ENCODE measurements at regions not wholly inside any gene's neighbourhood (a gene's known extent, or its start where the extent isn't known, plus 50 kb on each side); places are given as distances from the start of the nearest gene placed in this dataset.
A peak's percentile ranks its signal among the peaks of the same experiment; 100 is the strongest.

DNA sequence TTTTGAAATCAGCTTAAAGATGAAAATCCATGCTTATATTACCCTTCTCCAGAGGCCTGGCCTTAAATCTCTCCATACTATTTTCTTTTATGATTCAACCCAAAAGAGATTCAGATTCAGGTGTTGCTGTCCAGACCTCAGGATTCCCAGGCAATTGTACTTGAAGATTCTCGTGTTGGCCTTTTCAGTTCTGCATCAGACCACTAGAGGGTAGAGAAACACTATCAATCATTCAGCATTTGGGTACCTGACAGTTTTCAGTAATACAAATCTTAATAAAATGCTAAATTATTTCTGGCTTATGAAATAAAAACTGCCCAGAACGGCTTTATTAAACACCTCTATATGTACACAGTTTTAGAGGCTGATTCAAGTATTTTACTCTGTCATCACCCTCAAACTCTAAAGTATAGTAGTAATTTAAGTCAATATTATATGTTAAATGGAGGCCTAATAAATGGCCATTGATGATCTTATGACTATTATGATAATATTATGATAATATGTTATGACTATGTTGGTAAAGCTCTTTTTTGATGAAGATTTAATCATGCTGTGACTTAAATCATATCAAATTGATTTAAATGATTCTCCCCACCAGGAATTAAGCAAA, 301.1 kb downstream of the DUSP6 start:
- no peaks in the 10 kb centered on the region for H3K27me3 Mint-ChIP-seq (ENCODE audit: low read depth)
- peaks cover 32% of the 10 kb centered on the region for H3K4me1 Mint-ChIP-seq (ENCODE audit: low read depth)
- peaks cover 31% of the 10 kb centered on the region for H3K36me3 Mint-ChIP-seq (ENCODE audit: low read depth)
- ATAC-seq, result peak; percentile 77
- H3K9me3 Mint-ChIP-seq (ENCODE audit: insufficient read depth), result peaks cover 22% of the 10 kb centered on the region
- CTCF ChIA-PET, result interaction anchor here (0.6 to 4.8 kb wide), 19 partner anchors 9 to 477 kb away, joined by 3 to 47 read pairs (median 4); partner anchors contain the start of genes DUSP6 and GALNT4
- no peak overlapping the region for H3K4me3 Mint-ChIP-seq
- POLR2A ChIA-PET, result interaction anchor here (0.7 kb wide), 1 partner anchor 194 kb away, joined by 3 read pairs; no protein-coding TSS in a partner anchor
- DNase-seq, result peak; percentile 55
- H3K27ac Mint-ChIP-seq, result no peak overlapping the region

DNA sequence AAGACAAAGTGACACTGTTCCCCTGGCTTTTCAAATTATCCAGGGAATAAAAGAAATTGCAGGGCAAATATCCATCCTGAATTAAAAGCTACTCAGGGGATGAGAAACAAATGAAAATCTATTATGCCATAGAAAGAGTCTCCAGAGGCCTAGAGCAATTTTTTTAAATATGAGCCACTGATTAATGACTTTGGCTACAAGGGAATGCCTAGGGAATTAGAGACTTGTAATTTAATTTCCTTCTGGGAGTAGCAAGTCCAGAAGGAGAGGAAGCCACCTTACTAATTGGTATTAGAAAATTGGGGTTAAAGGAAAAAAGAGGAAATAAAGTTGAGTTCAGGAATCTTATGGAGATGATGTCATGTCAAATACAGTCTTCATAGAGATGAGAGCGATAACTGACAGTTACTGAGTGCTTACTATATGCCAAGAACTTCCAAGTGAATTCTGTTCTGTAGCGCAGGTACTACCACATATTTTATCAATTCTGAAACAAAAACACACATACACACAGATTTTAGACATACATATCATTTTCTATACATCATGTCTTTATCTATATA, 304.4 kb downstream of the DUSP6 start:
- H3K4me3 Mint-ChIP-seq, result no peak overlapping the region
- no peak overlapping the region for H3K27ac Mint-ChIP-seq
- ChIA-PET POLR2A (no interaction called here), CTCF (interaction anchor here (0.8 to 2.6 kb wide), 5 partner anchors 29 to 478 kb away, joined by 3 to 11 read pairs (median 8); partner anchors contain the start of gene POC1B)
- peaks cover 26% of the 10 kb centered on the region for H3K36me3 Mint-ChIP-seq (ENCODE audit: low read depth)
- H3K4me1 Mint-ChIP-seq (ENCODE audit: low read depth), result peaks cover 39% of the 10 kb centered on the region
- DNase-seq (no peak), ATAC-seq (no peak)
- no peaks in the 10 kb centered on the region for H3K27me3 Mint-ChIP-seq (ENCODE audit: low read depth)
- peaks cover 21% of the 10 kb centered on the region for H3K9me3 Mint-ChIP-seq (ENCODE audit: insufficient read depth)

DNA sequence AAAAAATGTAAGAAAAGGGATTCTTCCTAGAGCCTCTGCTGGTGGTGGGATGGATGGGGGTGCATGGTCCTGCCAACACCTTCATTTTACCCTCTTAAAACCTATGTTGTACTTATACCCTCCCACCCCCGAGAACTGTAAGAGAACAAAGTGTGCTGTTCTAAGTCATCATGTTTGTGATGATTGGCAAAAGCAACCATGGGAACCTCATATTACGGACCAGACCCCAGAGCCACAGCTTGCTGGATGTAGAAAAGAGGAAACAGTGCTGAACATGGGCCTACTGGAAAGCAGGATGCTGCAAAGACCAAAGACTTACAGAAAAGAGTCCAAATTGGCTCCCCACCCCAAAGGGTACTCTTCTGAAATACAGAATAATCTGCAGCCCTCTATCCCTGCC, 311.2 kb downstream of the DUSP6 start:
- peaks cover 67% of the 10 kb centered on the region for H3K4me1 Mint-ChIP-seq (ENCODE audit: low read depth)
- POLR2A ChIA-PET, result interaction anchor here (3.0 to 5.6 kb wide), 2 partner anchors 312 to 427 kb away, joined by 12 to 51 read pairs; partner anchors contain the start of gene DUSP6

DNA sequence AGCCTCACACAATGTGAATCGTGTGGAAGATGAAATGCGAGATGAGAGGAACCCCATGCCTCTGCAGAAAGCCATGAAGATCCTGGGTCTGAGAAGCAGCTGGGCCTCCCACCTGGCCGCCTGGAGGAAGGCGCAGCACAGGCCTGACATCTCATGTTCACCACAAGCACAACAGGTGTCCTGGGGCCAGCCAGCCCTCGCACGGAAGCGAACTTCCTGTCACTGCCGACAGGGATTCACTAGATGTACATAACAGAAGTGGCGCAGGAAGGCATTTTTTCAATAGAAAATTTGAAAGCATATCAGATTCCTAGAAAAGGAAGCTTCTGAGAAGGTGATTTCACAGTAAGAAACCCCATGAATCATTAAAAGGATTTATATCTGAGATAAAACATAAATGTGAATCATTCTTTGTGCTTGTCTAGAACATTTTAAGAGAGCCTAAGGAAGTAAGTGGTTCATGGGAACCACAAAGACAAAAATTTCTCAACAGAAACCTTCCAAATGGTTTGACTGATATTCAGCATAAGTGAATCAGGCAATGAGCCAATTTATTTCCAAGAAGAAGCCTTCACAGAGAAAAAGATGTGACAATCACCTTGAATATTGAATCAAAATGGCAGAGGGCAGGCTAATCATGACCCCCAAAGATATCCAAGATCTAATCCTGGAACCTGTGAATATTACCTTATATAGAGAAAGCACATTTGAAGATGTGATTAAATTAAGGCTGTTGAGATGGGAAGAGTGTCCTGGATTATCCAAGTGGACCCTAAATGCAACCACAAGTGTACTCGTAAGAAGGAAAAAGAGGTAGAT, 311.9 kb downstream of the DUSP6 start:
- Mint-ChIP-seq H3K4me3 (peak overlapping the region; percentile 37), H3K4me1 (ENCODE audit: low read depth) (peaks cover 67% of the 10 kb centered on the region), H3K36me3 (ENCODE audit: low read depth) (peaks cover 66% of the 10 kb centered on the region), H3K9me3 (ENCODE audit: insufficient read depth) (peaks cover 20% of the 10 kb centered on the region), H3K27ac (peak overlapping the region; percentile 91), H3K27me3 (ENCODE audit: low read depth) (no peaks in the 10 kb centered on the region)
- POLR2A ChIA-PET, result interaction anchor here (0.7 to 5.6 kb wide), 7 partner anchors 20 to 486 kb away, joined by 3 to 51 read pairs (median 9); partner anchors contain the start of genes DUSP6, GALNT4 and POC1B
- DNase-seq (peak; percentile 93), ATAC-seq (peak; percentile 98)
- CTCF ChIA-PET, result interaction anchor here (0.6 to 9.0 kb wide), 9 partner anchors 11 to 487 kb away, joined by 3 to 166 read pairs (median 7); partner anchors contain the start of gene DUSP6

More for the DNA sequence above, 311.2 kb downstream of the DUSP6 start:
- no peak for DNase-seq
- ATAC-seq, result no peak
- peak overlapping the region; percentile 1 for H3K4me3 Mint-ChIP-seq
- H3K27ac Mint-ChIP-seq, result peak overlapping the region; percentile 91
- CTCF ChIA-PET, result interaction anchor here (0.7 to 4.4 kb wide), 3 partner anchors 22 to 430 kb away, joined by 4 to 54 read pairs (median 5); no protein-coding TSS in a partner anchor
- H3K9me3 Mint-ChIP-seq (ENCODE audit: insufficient read depth), result peaks cover 20% of the 10 kb centered on the region
- H3K36me3 Mint-ChIP-seq (ENCODE audit: low read depth), result peaks cover 62% of the 10 kb centered on the region
- H3K27me3 Mint-ChIP-seq (ENCODE audit: low read depth), result no peaks in the 10 kb centered on the region

DNA sequence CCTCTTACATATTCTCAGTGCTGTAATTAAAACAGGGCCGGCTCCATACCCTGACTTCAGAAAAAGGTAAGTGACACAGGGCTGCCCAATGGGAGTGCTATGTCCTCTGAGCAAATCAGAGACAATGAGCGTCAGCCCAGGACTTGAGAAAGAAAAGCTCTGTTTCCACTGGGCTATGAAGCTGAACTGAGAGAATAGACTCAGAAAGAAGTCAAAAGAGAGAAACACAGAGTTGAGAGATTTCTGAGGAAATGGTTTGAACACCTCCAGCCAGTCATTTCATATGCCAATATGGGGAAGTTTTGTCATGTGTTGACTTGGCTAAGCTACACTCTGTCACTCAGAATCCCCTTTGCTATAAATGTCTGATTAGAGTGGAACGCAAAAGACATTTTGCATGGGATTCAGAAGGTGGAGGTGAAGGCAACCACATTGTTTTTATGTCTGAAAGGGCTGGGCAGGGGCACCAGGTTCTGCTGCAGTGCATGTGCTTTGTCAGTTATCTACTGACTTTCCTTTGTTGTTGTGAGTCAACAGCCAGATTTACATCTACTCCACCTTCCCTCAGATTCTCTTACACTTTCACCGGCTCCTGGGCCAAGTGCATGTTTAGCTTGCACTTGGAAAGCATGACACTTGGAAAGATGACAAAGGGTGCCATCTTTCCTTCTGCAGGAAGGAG, 313.3 kb downstream of the DUSP6 start:
- ATAC-seq (no peak), DNase-seq (no peak)
- peaks cover 64% of the 10 kb centered on the region for H3K36me3 Mint-ChIP-seq (ENCODE audit: low read depth)
- H3K4me3 Mint-ChIP-seq, result no peak overlapping the region
- CTCF ChIA-PET, result interaction anchor here (0.8 to 9.0 kb wide), 10 partner anchors 14 to 488 kb away, joined by 3 to 166 read pairs (median 8); partner anchors contain the start of gene GALNT4
- no peaks in the 10 kb centered on the region for H3K27me3 Mint-ChIP-seq (ENCODE audit: low read depth)
- POLR2A ChIA-PET, result interaction anchor here (0.6 to 5.6 kb wide), 9 partner anchors 19 to 485 kb away, joined by 3 to 51 read pairs (median 5); partner anchors contain the start of gene DUSP6
- H3K9me3 Mint-ChIP-seq (ENCODE audit: insufficient read depth), result peaks cover 15% of the 10 kb centered on the region
- H3K27ac Mint-ChIP-seq, result peak overlapping the region; percentile 91
- H3K4me1 Mint-ChIP-seq (ENCODE audit: low read depth), result peaks cover 73% of the 10 kb centered on the region

DNA sequence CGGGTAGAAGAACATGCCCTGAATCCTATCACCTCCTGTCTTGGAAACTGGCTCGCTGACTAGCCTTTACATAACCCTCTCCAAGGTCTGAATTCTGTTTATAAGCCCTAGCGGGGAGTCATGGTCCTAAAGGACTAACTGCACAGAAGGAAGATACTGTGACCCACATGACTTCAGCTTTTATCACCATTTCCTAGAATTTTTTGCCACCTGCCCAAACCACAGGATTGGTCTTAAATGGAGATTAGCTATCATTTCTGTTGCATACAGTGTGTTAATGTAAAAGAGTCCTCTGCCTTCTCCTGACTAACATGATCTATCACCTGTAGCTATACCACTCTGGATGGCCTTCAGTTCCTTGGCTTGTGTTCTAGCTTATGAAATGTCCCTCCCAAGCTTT, 319.2 kb downstream of the DUSP6 start:
- no peaks in the 10 kb centered on the region for H3K27me3 Mint-ChIP-seq (ENCODE audit: low read depth)
- H3K36me3 Mint-ChIP-seq (ENCODE audit: low read depth), result peaks cover 56% of the 10 kb centered on the region
- peak overlapping the region; percentile 32 for H3K27ac Mint-ChIP-seq
- DNase-seq, result no peak
- no peak overlapping the region for H3K4me3 Mint-ChIP-seq
- peaks cover 61% of the 10 kb centered on the region for H3K4me1 Mint-ChIP-seq (ENCODE audit: low read depth)
- peaks cover 12% of the 10 kb centered on the region for H3K9me3 Mint-ChIP-seq (ENCODE audit: insufficient read depth)
- no peak for ATAC-seq
- CTCF ChIA-PET, result interaction anchor here (0.8 to 9.0 kb wide), 5 partner anchors 12 to 494 kb away, joined by 3 to 166 read pairs (median 4); no protein-coding TSS in a partner anchor
- POLR2A ChIA-PET, result no interaction called here

DNA sequence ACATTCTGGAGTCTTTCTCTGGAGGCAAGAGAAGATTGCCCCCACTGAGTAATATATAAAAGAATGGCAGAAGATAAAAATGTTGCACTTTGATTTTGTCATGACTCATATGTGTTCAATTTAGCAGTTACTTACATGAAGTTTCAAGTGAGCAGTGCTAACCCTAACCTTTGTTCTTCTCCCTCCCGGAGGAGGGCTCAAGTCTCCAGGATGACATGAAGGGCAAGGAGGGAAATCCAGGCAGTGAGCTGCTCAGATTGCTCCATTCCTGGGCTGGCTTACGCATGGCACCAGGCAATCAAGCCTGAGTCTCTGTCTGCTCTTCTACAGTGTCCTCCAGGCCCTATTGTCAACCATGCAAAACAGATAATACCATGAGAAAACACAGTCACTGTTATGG, 322.3 kb downstream of the DUSP6 start:
- ChIA-PET CTCF (interaction anchor here (1.0 to 1.5 kb wide), 3 partner anchors 441 to 514 kb away, joined by 3 read pairs; no protein-coding TSS in a partner anchor), POLR2A (interaction anchor here (1.0 to 1.3 kb wide), 2 partner anchors 322 to 323 kb away, joined by 3 to 5 read pairs; partner anchors contain the start of gene DUSP6)
- ATAC-seq (no peak), DNase-seq (no peak)
- Mint-ChIP-seq H3K9me3 (ENCODE audit: insufficient read depth) (peaks cover 12% of the 10 kb centered on the region), H3K27ac (no peak overlapping the region), H3K27me3 (ENCODE audit: low read depth) (no peaks in the 10 kb centered on the region), H3K4me3 (no peak overlapping the region), H3K4me1 (ENCODE audit: low read depth) (peaks cover 56% of the 10 kb centered on the region), H3K36me3 (ENCODE audit: low read depth) (peaks cover 43% of the 10 kb centered on the region)

DNA sequence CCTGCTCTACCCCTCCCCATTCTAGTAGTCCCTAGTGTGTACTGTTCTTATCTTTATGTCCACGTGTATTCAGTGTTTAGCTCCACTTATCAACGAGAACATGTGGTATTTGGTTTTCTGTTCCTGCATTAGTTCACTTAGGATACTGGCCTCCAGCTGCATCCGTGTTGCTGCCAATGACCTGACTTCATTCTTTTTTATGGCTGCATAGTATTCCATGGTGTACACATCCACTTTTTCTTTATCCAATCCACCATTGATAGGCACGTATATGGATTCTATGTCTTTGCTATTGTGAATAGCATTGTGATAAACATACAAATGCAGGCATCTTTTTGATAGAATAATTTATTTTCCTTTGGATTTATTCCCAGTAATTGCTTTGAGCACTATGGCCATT, 327.7 kb downstream of the DUSP6 start:
- no peak overlapping the region for H3K27ac Mint-ChIP-seq
- CTCF ChIA-PET, result interaction anchor here (1.0 to 2.3 kb wide), 7 partner anchors 11 to 505 kb away, joined by 3 to 8 read pairs (median 4); no protein-coding TSS in a partner anchor

DNA sequence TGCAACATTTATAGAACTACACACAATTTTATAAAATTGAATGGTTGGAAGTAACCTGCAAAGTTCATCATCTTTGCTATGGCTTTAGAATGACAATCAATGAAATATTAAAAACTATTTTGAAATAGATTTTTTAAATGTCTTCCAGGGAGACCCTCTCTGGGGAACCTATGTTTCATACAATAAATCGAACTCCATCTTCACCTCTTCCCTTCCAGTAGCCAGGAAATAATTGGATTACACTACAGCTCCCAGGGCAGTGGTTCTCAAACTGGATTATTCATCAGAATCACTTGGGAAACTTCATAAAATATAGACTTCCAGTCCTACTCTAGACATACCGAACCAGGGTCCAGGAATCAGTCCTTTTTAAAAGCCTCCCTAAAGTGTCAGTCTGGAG, 328.4 kb downstream of the DUSP6 start:
- DNase-seq (no peak), ATAC-seq (no peak)
- H3K27me3 Mint-ChIP-seq (ENCODE audit: low read depth), result no peaks in the 10 kb centered on the region
- no peaks in the 10 kb centered on the region for H3K9me3 Mint-ChIP-seq (ENCODE audit: insufficient read depth)
- POLR2A ChIA-PET, result no interaction called here
- H3K4me1 Mint-ChIP-seq (ENCODE audit: low read depth), result peaks cover 32% of the 10 kb centered on the region
- H3K4me3 Mint-ChIP-seq, result no peak overlapping the region
- H3K27ac Mint-ChIP-seq, result no peak overlapping the region
- CTCF ChIA-PET, result interaction anchor here (1.0 to 2.3 kb wide), 7 partner anchors 11 to 506 kb away, joined by 3 to 8 read pairs (median 4); no protein-coding TSS in a partner anchor
- peaks cover 31% of the 10 kb centered on the region for H3K36me3 Mint-ChIP-seq (ENCODE audit: low read depth)

More for the DNA sequence above, 327.7 kb downstream of the DUSP6 start:
- peaks cover 31% of the 10 kb centered on the region for H3K4me1 Mint-ChIP-seq (ENCODE audit: low read depth)
- no peaks in the 10 kb centered on the region for H3K27me3 Mint-ChIP-seq (ENCODE audit: low read depth)
- no peaks in the 10 kb centered on the region for H3K9me3 Mint-ChIP-seq (ENCODE audit: insufficient read depth)
- DNase-seq, result no peak
- peaks cover 31% of the 10 kb centered on the region for H3K36me3 Mint-ChIP-seq (ENCODE audit: low read depth)
- ATAC-seq, result no peak
- no peak overlapping the region for H3K4me3 Mint-ChIP-seq
- POLR2A ChIA-PET, result no interaction called here

DNA sequence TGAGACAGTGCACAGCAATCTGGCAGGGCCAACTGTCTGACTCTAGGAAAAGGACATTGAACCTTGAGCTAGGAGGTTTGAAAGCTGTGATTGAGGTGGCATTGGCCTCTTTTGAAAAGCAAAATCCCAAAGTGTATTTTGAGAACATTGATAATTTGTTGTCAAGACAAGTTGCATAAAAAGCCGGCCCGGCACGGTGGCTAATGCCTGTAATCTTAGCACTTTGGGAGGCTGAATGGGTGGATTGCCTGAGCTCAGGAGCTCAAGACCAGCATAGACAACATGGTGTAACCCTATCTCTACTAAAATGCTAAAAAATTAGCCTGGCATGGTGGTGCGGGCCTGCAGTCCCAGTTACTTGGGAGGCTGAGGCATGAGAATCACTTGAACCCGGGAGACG, 331.6 kb downstream of the DUSP6 start:
- DNase-seq (no peak), ATAC-seq (no peak)
- CTCF ChIA-PET, result interaction anchor here (0.6 to 6.2 kb wide), 11 partner anchors 8 to 505 kb away, joined by 3 to 167 read pairs (median 32); partner anchors contain the start of genes GALNT4 and POC1B
- Mint-ChIP-seq H3K27me3 (ENCODE audit: low read depth) (peaks cover 2% of the 10 kb centered on the region), H3K4me3 (no peak overlapping the region), H3K36me3 (ENCODE audit: low read depth) (peaks cover 23% of the 10 kb centered on the region), H3K4me1 (ENCODE audit: low read depth) (peaks cover 40% of the 10 kb centered on the region), H3K9me3 (ENCODE audit: insufficient read depth) (no peaks in the 10 kb centered on the region), H3K27ac (peak overlapping the region; percentile 22)
- POLR2A ChIA-PET, result interaction anchor here (2.1 kb wide), 1 partner anchor 19 kb away, joined by 13 read pairs; no protein-coding TSS in a partner anchor

All from activated CD8-positive, alpha-beta T cell treated with anti-CD3 and anti-CD28 coated beads, Interleukin-2, amount 10 ng/mL, durations not matched to agents 7 days and 5 days (primary cell).